ENCODE measurements at regions not wholly inside any gene's neighbourhood (a gene's known extent, or its start where the extent isn't known, plus 50 kb on each side); places are given as distances from the start of the nearest gene placed in this dataset.

DNA sequence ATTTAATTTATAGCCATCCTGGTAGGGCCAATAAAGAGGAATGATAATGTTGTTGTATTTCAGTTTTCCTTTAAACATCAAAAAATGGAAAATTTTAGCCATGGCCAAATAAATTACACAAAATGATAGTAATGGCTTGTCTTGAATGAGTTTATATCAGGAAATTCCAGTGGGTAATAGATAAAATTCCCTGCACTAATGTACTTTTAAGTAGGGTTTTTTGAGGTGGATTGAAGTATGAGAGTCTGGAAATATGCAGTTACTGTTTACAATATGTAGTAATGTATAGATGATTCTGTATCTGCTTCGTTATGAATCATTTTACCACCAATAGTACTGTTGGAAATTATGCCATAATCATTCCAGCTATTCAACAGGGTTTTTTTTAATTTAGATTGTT lies 219.4 kb upstream of the ROBO2 start:
- TF ChIP-seq, protein P1, sequence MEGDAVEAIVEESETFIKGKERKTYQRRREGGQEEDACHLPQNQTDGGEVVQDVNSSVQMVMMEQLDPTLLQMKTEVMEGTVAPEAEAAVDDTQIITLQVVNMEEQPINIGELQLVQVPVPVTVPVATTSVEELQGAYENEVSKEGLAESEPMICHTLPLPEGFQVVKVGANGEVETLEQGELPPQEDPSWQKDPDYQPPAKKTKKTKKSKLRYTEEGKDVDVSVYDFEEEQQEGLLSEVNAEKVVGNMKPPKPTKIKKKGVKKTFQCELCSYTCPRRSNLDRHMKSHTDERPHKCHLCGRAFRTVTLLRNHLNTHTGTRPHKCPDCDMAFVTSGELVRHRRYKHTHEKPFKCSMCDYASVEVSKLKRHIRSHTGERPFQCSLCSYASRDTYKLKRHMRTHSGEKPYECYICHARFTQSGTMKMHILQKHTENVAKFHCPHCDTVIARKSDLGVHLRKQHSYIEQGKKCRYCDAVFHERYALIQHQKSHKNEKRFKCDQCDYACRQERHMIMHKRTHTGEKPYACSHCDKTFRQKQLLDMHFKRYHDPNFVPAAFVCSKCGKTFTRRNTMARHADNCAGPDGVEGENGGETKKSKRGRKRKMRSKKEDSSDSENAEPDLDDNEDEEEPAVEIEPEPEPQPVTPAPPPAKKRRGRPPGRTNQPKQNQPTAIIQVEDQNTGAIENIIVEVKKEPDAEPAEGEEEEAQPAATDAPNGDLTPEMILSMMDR (IDR thresholded peaks at IDR 0.05; ENCODE audit: insufficient read depth, low read length), result no peak
- TF ChIP-seq GABPA (IDR thresholded peaks at IDR 0.05; ENCODE audit: low read depth), result no peak

Measured in HL-60 (cell line).